H9 (cell line): ENCODE measurements at regions not wholly inside any gene's neighbourhood (a gene's known extent, or its start where the extent isn't known, plus 50 kb on each side); places are given as distances from the start of the nearest gene placed in this dataset.

Experiments
- DNase-seq: peaks from one replicate; pipeline ENCODE4 v3.0.0-alpha.2; 2017
- H2AFZ ChIP-seq: one replicate; pipeline ENCODE4 v1.6.1; 2013; ENCODE audit warnings: mild to moderate bottlenecking, low read length, control low read depth, moderate library complexity
- H2AK5ac ChIP-seq: 2 replicates; pipeline ENCODE4 v1.6.1; 2013; ENCODE audit warnings: low read length, control low read depth, mixed read lengths; ENCODE audit not compliant: insufficient read length
- H2BK120ac ChIP-seq: one replicate; pipeline ENCODE4 v1.6.1; 2013; ENCODE audit warnings: low read depth, mild to moderate bottlenecking, low read length, control low read depth, inconsistent platforms; ENCODE audit not compliant: poor library complexity, severe bottlenecking
- H2BK12ac ChIP-seq: 2 replicates; pipeline ENCODE4 v1.6.1; 2013; ENCODE audit warnings: low read length, control low read depth, mixed read lengths, low read depth; ENCODE audit not compliant: insufficient read length
- H2BK15ac ChIP-seq: 2 replicates; pipeline ENCODE4 v1.6.1; 2013; ENCODE audit warnings: low read depth, low read length, control low read depth
- H2BK20ac ChIP-seq: one replicate; pipeline ENCODE4 v1.6.1; 2013; ENCODE audit warnings: low read depth, mild to moderate bottlenecking, low read length, control low read depth, inconsistent platforms; ENCODE audit not compliant: poor library complexity, severe bottlenecking
- H2BK5ac ChIP-seq: 2 replicates; pipeline ENCODE4 v1.6.1; 2013; ENCODE audit warnings: low read length, control low read depth, mixed read lengths; ENCODE audit not compliant: insufficient read length
- H3K14ac ChIP-seq: 2 replicates; pipeline ENCODE4 v1.6.1; 2013; ENCODE audit warnings: low read length, control low read depth; ENCODE audit not compliant: insufficient read depth
- H3K18ac ChIP-seq: 2 replicates; pipeline ENCODE4 v1.6.1; 2013; ENCODE audit warnings: low read depth, mild to moderate bottlenecking, mixed read lengths, low read length, control low read depth; ENCODE audit not compliant: insufficient read length
- H3K23ac ChIP-seq: 2 replicates; pipeline ENCODE4 v1.6.1; 2013; ENCODE audit warnings: low read length, control low read depth, mixed read lengths, low read depth; ENCODE audit not compliant: insufficient read length
- H3K23me2 ChIP-seq: 2 replicates; pipeline ENCODE4 v1.6.1; 2013; ENCODE audit warnings: low read depth, mild to moderate bottlenecking, mixed read lengths, low read length, control low read depth; ENCODE audit not compliant: insufficient read length, poor library complexity, severe bottlenecking
- H3K27ac ChIP-seq: 2 replicates; pipeline ENCODE4 v1.5.1; 2013; ENCODE audit warnings: low read length, control low read depth, mixed read lengths, low read depth; ENCODE audit not compliant: insufficient read length
- H3K27me3 ChIP-seq: 2 replicates; pipeline ENCODE4 v1.6.1; 2013; ENCODE audit warnings: low read length, control low read depth, inconsistent platforms; ENCODE audit not compliant: insufficient read depth
- H3K4ac ChIP-seq: 2 replicates; pipeline ENCODE4 v1.6.1; 2013; ENCODE audit warnings: low read depth, mild to moderate bottlenecking, control low read depth, inconsistent platforms, low read length, moderate library complexity
- H3K4me1 ChIP-seq: 2 replicates; pipeline ENCODE4 v1.6.1; 2013; ENCODE audit warnings: low read length, control low read depth, inconsistent platforms; ENCODE audit not compliant: insufficient read depth
- H3K4me2 ChIP-seq: 2 replicates; pipeline ENCODE4 v1.6.1; 2013; ENCODE audit warnings: low read length, control low read depth, mixed read lengths; ENCODE audit not compliant: insufficient read length, insufficient read depth
- H3K56ac ChIP-seq: 2 replicates; pipeline ENCODE4 v1.6.1; 2013; ENCODE audit warnings: low read depth, mild to moderate bottlenecking, mixed read lengths, low read length, control low read depth; ENCODE audit not compliant: insufficient read length
- H3K79me1 ChIP-seq: 2 replicates; pipeline ENCODE4 v1.6.1; 2013; ENCODE audit warnings: low read depth, mild to moderate bottlenecking, moderate library complexity, low read length, control low read depth, inconsistent platforms; ENCODE audit not compliant: insufficient read depth, poor library complexity, severe bottlenecking
- H3K79me2 ChIP-seq: 2 replicates; pipeline ENCODE4 v1.6.1; 2013; ENCODE audit warnings: low read length, control low read depth, inconsistent platforms; ENCODE audit not compliant: insufficient read depth
- H3K9ac ChIP-seq: 2 replicates; pipeline ENCODE4 v1.6.1; 2013; ENCODE audit warnings: low read length, control low read depth, mixed read lengths; ENCODE audit not compliant: insufficient read length; ENCODE audit errors: extremely low read depth
- H3K9me3 ChIP-seq: one replicate; pipeline ENCODE4 v1.6.1; 2013; ENCODE audit warnings: low read depth, low read length, inconsistent platforms; ENCODE audit not compliant: control insufficient read depth
- H3T11ph ChIP-seq: one replicate; pipeline ENCODE4 v1.6.1; 2013; ENCODE audit warnings: mild to moderate bottlenecking, low read length, control low read depth, inconsistent platforms
- H4K20me1 ChIP-seq: one replicate; pipeline ENCODE4 v1.6.1; 2013; ENCODE audit not compliant: control insufficient read depth, insufficient read length, insufficient read depth
- H4K5ac ChIP-seq: 2 replicates; pipeline ENCODE4 v1.6.1; 2013; ENCODE audit warnings: low read depth, mild to moderate bottlenecking, mixed read lengths, low read length, control low read depth; ENCODE audit not compliant: insufficient read length
- H4K8ac ChIP-seq: replicated peaks from 2 replicates; pipeline ENCODE4 v1.6.1; 2013; ENCODE audit warnings: low read length, control low read depth, mixed read lengths, low read depth; ENCODE audit not compliant: insufficient read length
- H4K91ac ChIP-seq: 2 replicates; pipeline ENCODE4 v1.6.1; 2013; ENCODE audit warnings: low read depth, mild to moderate bottlenecking, moderate library complexity, mixed read lengths, low read length, control low read depth; ENCODE audit not compliant: insufficient read length
- H3K27ac Mint-ChIP-seq, 3 experiments: 2 replicates in 2 of 3; 3 replicates in 1 of 3; pipeline ENCODE4 v1.8.0; 2020 to 2021; ENCODE audit warnings: mixed read lengths in 3 of 3, mild to moderate bottlenecking in 1 of 3, moderate library complexity in 1 of 3
- H3K27me3 Mint-ChIP-seq: 2 replicates; pipeline ENCODE4 v1.8.0; 2021; ENCODE audit warnings: low read depth, mild to moderate bottlenecking, moderate library complexity, mixed read lengths
- H3K36me3 Mint-ChIP-seq, 3 experiments: 2 replicates in 2 of 3; 3 replicates in 1 of 3; pipeline ENCODE4 v1.8.0; 2020 to 2021; ENCODE audit warnings: low read depth in 3 of 3, mixed read lengths in 3 of 3; ENCODE audit not compliant: insufficient read depth in 1 of 3
- H3K4me1 Mint-ChIP-seq, 2 experiments: 2 replicates each; pipeline ENCODE4 v1.8.0; 2020; ENCODE audit warnings: mixed read lengths in 2 of 2
- H3K4me3 Mint-ChIP-seq, 2 experiments: 2 replicates in 1 of 2; 3 replicates in 1 of 2; pipeline ENCODE4 v1.8.0; 2020 to 2021; ENCODE audit warnings: mild to moderate bottlenecking in 2 of 2, mixed read lengths in 2 of 2, moderate library complexity in 1 of 2
- H3K9me3 Mint-ChIP-seq, 2 experiments: 2 replicates in 1 of 2; 3 replicates in 1 of 2; pipeline ENCODE4 v1.8.0; 2020; ENCODE audit warnings: mild to moderate bottlenecking in 2 of 2, mixed read lengths in 2 of 2, moderate library complexity in 1 of 2
- WGBS: extraction: QIAGEN DNeasy Blood & Tissue Kit; methylation state at CpG from one replicate; pipeline ENCODE4 v1.1.7; 2013; ENCODE audit warnings: missing lambda C conversion rate, low lambda C conversion rate, mixed read lengths; ENCODE audit not compliant: insufficient read length; ENCODE audit errors: extremely low coverage; 5-methylcytosine and 5-hydroxymethylcytosine counted together
- TF ChIP-seq, protein P1 (sequence below): fragments of 200-600 bp; sonication (generic); conservative IDR thresholded peaks from 3 replicates; pipeline ENCODE4 v1.8.0; 2021; ENCODE audit warnings: antibody characterized with exemption, mild to moderate bottlenecking

DNA sequence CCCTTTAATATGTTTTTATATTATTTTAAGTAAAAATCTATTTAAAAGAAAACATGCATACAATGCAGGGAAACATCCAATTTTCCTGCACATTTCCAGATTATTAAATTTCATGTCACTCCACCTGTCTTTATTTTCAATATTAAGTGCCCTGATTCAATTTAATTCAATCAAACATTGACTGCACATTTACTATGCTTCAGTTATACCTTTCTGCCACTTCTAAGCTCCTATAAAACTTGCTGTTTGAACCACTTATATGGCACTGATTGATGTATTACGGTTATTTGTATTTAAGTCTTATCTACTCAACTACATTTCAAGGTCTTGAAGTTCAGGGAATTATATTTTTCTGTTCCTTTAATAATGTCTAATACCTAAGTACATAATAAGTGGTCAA lies 198.0 kb downstream of the CAVIN4 start:
- Histone ChIP-seq H4K5ac (no peak overlapping the region), H3K4me1 (peaks cover 3% of the 10 kb centered on the region; the same call in 1 of the 2 replicates), H3K18ac (no peak overlapping the region), H3K27ac (no peak overlapping the region), H4K8ac (no peak overlapping the region), H3K79me2 (no peaks in the 10 kb centered on the region), H3K27me3 (no peaks in the 10 kb centered on the region), H2AFZ (no peak overlapping the region), H2AK5ac (no peak overlapping the region), H2BK15ac (no peak overlapping the region), H2BK5ac (no peak overlapping the region), H2BK20ac (no peak overlapping the region), H3K4me2 (no peak overlapping the region), H3K9me3 (no peaks in the 10 kb centered on the region), H3K23ac (no peak overlapping the region), H4K91ac (no peak overlapping the region), H3K79me1 (no peaks in the 10 kb centered on the region), H3T11ph (no peak overlapping the region), H3K14ac (no peak overlapping the region), H3K9ac (no peak overlapping the region), H2BK12ac (no peak overlapping the region), H4K20me1 (no peaks in the 10 kb centered on the region), H2BK120ac (no peak overlapping the region), H3K4ac (no peak overlapping the region), H3K23me2 (no peaks in the 10 kb centered on the region), H3K56ac (no peak overlapping the region)
- Mint-ChIP-seq H3K27me3 (peaks cover 1% of the 10 kb centered on the region; the same call in 1 of the 2 replicates), H3K9me3 (no peaks in the 10 kb centered on the region; a peak in 1 of 5 replicates), H3K4me3 (no peak overlapping the region), H3K27ac (no peak overlapping the region), H3K36me3 (no peaks in the 10 kb centered on the region; a peak in 1 of 7 replicates), H3K4me1 (peaks cover 14 to 23% of the 10 kb centered on the region in 2 experiments)
- no CpG with 5 or more reads among the region's 1 CpG for WGBS
- TF ChIP-seq, protein P1, sequence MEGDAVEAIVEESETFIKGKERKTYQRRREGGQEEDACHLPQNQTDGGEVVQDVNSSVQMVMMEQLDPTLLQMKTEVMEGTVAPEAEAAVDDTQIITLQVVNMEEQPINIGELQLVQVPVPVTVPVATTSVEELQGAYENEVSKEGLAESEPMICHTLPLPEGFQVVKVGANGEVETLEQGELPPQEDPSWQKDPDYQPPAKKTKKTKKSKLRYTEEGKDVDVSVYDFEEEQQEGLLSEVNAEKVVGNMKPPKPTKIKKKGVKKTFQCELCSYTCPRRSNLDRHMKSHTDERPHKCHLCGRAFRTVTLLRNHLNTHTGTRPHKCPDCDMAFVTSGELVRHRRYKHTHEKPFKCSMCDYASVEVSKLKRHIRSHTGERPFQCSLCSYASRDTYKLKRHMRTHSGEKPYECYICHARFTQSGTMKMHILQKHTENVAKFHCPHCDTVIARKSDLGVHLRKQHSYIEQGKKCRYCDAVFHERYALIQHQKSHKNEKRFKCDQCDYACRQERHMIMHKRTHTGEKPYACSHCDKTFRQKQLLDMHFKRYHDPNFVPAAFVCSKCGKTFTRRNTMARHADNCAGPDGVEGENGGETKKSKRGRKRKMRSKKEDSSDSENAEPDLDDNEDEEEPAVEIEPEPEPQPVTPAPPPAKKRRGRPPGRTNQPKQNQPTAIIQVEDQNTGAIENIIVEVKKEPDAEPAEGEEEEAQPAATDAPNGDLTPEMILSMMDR = no peak
- DNase-seq = no peak
